Panc1 (cell line): ENCODE measurements at regions not wholly inside any gene's neighbourhood (a gene's known extent, or its start where the extent isn't known, plus 50 kb on each side); places are given as distances from the start of the nearest gene placed in this dataset.

Source experiments
- ATAC-seq: fragments of 200-7000 bp; cut with Tn5 transposase; 2 replicates; pipeline ENCODE4 v1.9.1; 2020; ENCODE audit warnings: mild to moderate bottlenecking, moderate library complexity
- BruUV-seq: library from RNA; stranded (reverse); fragments of 400-500 nt; replicated peaks from 2 replicates; lab custom pipeline; 2021; lab: Mats Ljungman, UMichigan
- CTCF ChIA-PET: fragments of 300-600 bp; sonication (Branson Sonifier 250); formaldehyde crosslinking; loops from one replicate; lab custom pipeline; 2022; ENCODE audit warnings: antibody characterized with exemption; lab: Charles Lee
- POLR2A ChIA-PET: fragments of 300-600 bp; sonication (Branson Sonifier 250); formaldehyde crosslinking; loops from one replicate; lab custom pipeline; 2022; ENCODE audit warnings: antibody characterized with exemption; lab: Charles Lee
- DNase-seq: peaks from one replicate; pipeline ENCODE4 v3.0.0-alpha.2; 2010; ENCODE audit warnings: low read depth, low spot score
- H3K27ac ChIP-seq: 2 replicates; pipeline ENCODE4 v1.5.1; 2011; ENCODE audit warnings: mild to moderate bottlenecking, low read length, inconsistent platforms
- H3K27me3 ChIP-seq: fragments of 200-500 bp; sonication (Bioruptor generic); 2 replicates; pipeline ENCODE4 v1.6.0; 2014; ENCODE audit warnings: low read length, inconsistent platforms; ENCODE audit not compliant: control insufficient read depth, insufficient read depth
- H3K36me3 ChIP-seq: fragments of 200-500 bp; sonication (Bioruptor generic); 2 replicates; pipeline ENCODE4 v1.5.1; 2014; ENCODE audit warnings: inconsistent platforms, mild to moderate bottlenecking, low read length, moderate library complexity; ENCODE audit not compliant: control insufficient read depth, insufficient read depth
- H3K4me1 ChIP-seq: 2 replicates; pipeline ENCODE4 v1.5.1; 2011; ENCODE audit warnings: inconsistent platforms, mild to moderate bottlenecking, low read length, moderate library complexity; ENCODE audit not compliant: control insufficient read depth, insufficient read depth
- H3K4me3 ChIP-seq, 2 experiments: 2 replicates each; pipeline ENCODE4 v1.5.1; 2011 to 2012; ENCODE audit warnings: low read depth in 2 of 2, low read length in 2 of 2, mild to moderate bottlenecking in 2 of 2, inconsistent platforms in 1 of 2, moderate library complexity in 1 of 2
- H3K9me3 ChIP-seq: fragments of 200-500 bp; sonication (Bioruptor generic); 2 replicates; pipeline ENCODE4 v1.5.1; 2014; ENCODE audit warnings: low read depth, mild to moderate bottlenecking, inconsistent platforms, low read length, moderate library complexity; ENCODE audit not compliant: control insufficient read depth, insufficient read depth
- CTCF ChIP-seq: fragments of 450-650 bp; IDR thresholded peaks from 2 replicates; pipeline ENCODE4 v1.5.1; 2017; ENCODE audit warnings: mild to moderate bottlenecking
- POLR2AphosphoS5 ChIP-seq: IDR thresholded peaks from 2 replicates; pipeline ENCODE4 v1.6.1; 2012; ENCODE audit warnings: mild to moderate bottlenecking, low read depth, low read length, moderate library complexity
- REST ChIP-seq, 2 experiments: IDR thresholded peaks; 2 replicates each; pipeline ENCODE4 v1.6.1; 2011 to 2012; ENCODE audit warnings: low read depth in 2 of 2, control low read depth in 1 of 2, low read length in 1 of 2, mild to moderate bottlenecking in 1 of 2, moderate library complexity in 1 of 2; ENCODE audit not compliant: insufficient read depth in 1 of 2
- SIN3A ChIP-seq: IDR thresholded peaks from 2 replicates; pipeline ENCODE4 v1.6.1; 2012; ENCODE audit warnings: low read depth, mild to moderate bottlenecking, low read length, moderate library complexity, borderline replicate concordance; ENCODE audit not compliant: insufficient read depth
- TCF7L2 ChIP-seq: IDR thresholded peaks from 2 replicates; pipeline ENCODE4 v1.6.1; 2011; ENCODE audit warnings: mild to moderate bottlenecking, low read depth, low read length, inconsistent platforms
- in situ Hi-C: cut with HindIII; loops from 2 replicates; pipeline ENCODE4 v1.10.0; 2016; ENCODE audit warnings: low sequenced_read_pairs, low pct_unique_long_range_greater_than_20kb
- intact Hi-C: fragments of 100-400 bp; cut with micrococcal nuclease; formaldehyde crosslinking; loops from one replicate; pipeline ENCODE4 v1.10.0; 2022; ENCODE audit not compliant: unreplicated experiment

DNA sequence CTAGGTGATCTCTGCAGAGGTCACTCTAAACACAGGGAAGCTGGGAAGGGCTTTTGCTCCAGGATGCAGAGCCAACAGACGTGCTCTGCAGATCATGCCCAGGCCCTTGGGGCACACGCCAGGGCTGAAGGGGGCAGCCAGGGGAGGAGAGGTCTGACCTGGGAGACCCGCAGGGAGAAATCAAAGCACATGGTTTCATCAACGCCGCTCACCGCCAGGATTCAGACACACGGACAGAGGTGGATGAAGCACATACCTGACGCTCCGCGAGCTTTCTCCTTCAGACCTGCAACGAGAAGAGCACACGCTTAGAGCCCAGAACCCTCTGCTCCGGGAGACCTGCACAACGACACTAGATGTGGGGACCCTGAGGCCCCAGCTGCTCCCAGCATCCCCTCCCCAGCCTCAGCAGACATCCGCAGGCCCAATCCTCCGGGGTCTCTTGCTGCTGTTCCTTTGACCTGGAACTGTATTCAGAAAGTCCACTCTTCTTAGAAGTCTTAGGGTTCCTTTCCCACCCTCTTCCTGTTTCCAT is 90.7 kb upstream of the IQSEC1 start:
- DNase-seq (no peak), ATAC-seq (no peak)
- TF ChIP-seq POLR2AphosphoS5 (no peak), CTCF (no peak), REST (IDR thresholded peaks at IDR 0.05; ENCODE audit: insufficient read depth in 1 of 2, low read depth in 2 of 2, low read length in 1 of 2) (no peak), TCF7L2 (no peak), SIN3A (no peak)
- intact Hi-C loops = no loop called here
- H3K9me3 ChIP-seq = no peaks in the 10 kb centered on the region
- POLR2A ChIA-PET = no interaction called here
- no peak overlapping the region for H3K27ac ChIP-seq
- in situ Hi-C loops = no loop called here
- CTCF ChIA-PET = no interaction called here
- BruUV-seq = no TSS peak
- H3K36me3 ChIP-seq = no peaks in the 10 kb centered on the region
- H3K27me3 ChIP-seq = no peaks in the 10 kb centered on the region
- no peaks in the 10 kb centered on the region for H3K4me1 ChIP-seq
- H3K4me3 ChIP-seq = no peak overlapping the region

DNA sequence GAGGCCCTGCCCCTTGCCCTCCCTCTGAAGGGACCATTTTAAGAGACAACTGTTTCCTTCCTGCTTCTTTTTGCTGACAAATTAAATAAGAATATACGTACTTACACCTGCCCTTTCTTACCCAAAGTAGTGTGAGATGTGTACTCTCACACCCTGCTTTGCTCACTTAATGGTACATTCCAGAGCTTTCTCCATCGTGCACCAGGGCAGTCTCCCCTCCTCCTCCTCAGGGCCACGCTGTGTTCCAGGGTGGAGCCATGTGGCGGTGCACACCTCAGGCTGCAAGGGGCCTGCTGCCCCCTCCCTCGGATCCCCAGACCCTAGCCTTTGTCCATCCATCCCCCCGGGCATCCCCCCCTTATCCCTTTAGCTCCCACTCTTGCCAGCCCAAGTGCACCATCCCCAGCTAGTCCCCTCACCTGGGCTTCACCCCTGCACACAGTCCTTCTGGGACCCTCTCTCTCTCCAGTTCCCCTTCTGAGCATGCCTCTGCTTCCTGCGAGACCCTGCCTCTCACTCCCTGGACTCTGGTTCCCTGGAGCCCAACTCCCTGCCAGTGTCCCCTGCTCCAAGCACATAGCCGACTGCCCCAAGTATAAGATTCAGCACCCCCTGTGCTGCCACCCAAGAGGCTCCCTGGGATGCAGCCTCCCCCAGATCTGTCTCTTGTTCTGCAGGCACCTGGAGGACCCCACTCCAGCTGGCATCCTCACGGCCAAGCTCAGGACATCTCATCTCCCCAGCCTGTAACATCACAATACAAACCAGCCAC is 89.5 kb upstream of the IQSEC1 start:
- POLR2A ChIA-PET = no interaction called here
- ATAC-seq = no peak
- H3K4me3 ChIP-seq = no peak overlapping the region
- no peak overlapping the region for H3K27ac ChIP-seq
- no peaks in the 10 kb centered on the region for H3K27me3 ChIP-seq
- no peaks in the 10 kb centered on the region for H3K9me3 ChIP-seq
- no peaks in the 10 kb centered on the region for H3K4me1 ChIP-seq
- TF ChIP-seq SIN3A = no peak
- no peak for DNase-seq
- no peaks in the 10 kb centered on the region for H3K36me3 ChIP-seq
- BruUV-seq = no TSS peak
- CTCF ChIA-PET = no interaction called here
- in situ Hi-C loops (no loop called here), intact Hi-C loops (no loop called here)
